Stomach smooth muscle (tissue), 2 donors: ENCODE measurements at regions not wholly inside any gene's neighbourhood (a gene's known extent, or its start where the extent isn't known, plus 50 kb on each side); places are given as distances from the start of the nearest gene placed in this dataset.
A peak's percentile ranks its signal among the peaks of the same experiment; 100 is the strongest.

Source experiments
- H3K27ac ChIP-seq: one replicate; pipeline ENCODE4 v1.7.0; 2013; ENCODE audit warnings: mild to moderate bottlenecking, low read length, inconsistent platforms
- H3K27me3 ChIP-seq, 2 donors: one replicate each; pipeline ENCODE4 v1.7.0; 2013; ENCODE audit warnings: low read length in 2 of 2; ENCODE audit not compliant: insufficient read depth in 2 of 2, control insufficient read depth in 1 of 2
- H3K36me3 ChIP-seq, 2 donors: one replicate each; pipeline ENCODE4 v1.7.0; 2013; ENCODE audit warnings: low read length in 2 of 2; ENCODE audit not compliant: control insufficient read depth in 2 of 2, insufficient read depth in 2 of 2
- H3K4me1 ChIP-seq: one replicate; pipeline ENCODE4 v1.7.0; 2013; ENCODE audit warnings: low read length; ENCODE audit not compliant: control insufficient read depth, insufficient read depth
- H3K4me3 ChIP-seq, 2 donors: one replicate each; pipeline ENCODE4 v1.7.0; 2013; ENCODE audit warnings: low read length in 2 of 2
- H3K9ac ChIP-seq, 2 donors: one replicate each; pipeline ENCODE4 v1.7.0; 2013; ENCODE audit warnings: low read length in 2 of 2, mild to moderate bottlenecking in 1 of 2
- H3K9me3 ChIP-seq, 2 donors: one replicate each; pipeline ENCODE4 v1.7.0; 2013; ENCODE audit warnings: low read length in 2 of 2; ENCODE audit not compliant: control insufficient read depth in 2 of 2
- donor health status: healthy.
- donor health status: Pancreatic carcinoma.

DNA sequence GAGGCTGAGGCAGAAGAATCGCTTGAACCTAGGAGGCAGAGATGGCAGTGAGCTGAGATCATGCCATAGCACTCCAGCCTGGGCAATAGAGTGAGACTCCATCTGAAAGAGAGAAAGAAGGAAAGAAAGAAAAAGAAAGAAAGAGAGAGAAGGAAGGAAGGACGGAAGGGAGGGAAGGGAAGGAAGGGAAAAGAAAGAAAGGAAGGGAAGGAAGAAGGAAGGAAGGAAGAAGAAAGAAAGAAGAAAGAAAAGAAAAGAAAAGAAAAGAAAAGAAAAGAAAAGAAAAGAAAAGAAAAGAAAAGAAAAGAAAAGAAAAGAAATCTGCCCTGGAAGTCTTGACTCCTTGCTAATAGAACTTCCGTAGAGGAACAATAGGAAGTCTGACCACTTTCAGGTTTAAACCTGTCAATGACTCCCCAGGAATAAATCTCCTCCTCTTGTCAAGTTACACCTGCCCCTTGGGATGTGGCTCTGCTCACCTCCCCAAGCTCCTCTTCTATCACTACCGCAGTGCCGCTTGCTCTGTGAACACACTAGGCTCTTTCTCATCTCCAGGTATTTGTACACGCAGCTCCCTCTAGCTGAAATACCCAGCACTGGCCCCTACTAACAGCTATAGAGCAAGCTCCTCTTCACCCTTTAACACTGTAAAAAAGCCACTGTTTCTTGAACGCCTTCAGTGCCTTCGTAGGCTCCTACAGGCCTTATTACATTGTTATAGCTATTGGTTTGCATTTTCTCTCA is 773.1 kb upstream of the TBX3 start:
- Histone ChIP-seq H3K4me1 (peaks cover 2% of the 10 kb centered on the region), H3K36me3 (no peaks in the 10 kb centered on the region), H3K27me3 (peaks cover 3 to 6% of the 10 kb centered on the region in 2 donors), H3K27ac (no peak overlapping the region), H3K9ac (no peak overlapping the region), H3K9me3 (peaks cover 0 to 6% of the 10 kb centered on the region in 2 donors), H3K4me3 (no peak overlapping the region)

DNA sequence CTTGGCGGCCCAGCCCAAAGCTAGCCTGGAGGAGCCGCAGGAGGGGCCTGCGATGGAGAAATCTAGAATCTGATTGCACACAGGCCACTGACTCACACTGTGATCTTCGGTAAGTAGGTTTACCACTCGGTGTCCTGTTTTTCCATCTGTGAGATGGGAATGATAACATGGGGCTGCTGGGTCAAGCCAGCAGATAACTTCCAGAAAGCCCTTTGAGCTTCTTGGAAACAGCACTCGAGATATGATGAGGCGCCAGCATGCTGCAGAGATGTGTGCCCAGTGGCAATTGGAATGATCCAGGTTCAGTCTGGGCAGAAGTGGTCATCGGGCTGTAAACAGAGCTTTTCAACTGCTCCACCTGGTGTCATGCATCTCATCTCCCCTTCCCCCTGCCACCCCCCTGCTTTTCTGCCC is 771.3 kb upstream of the TBX3 start:
- H3K36me3 ChIP-seq = no peaks in the 10 kb centered on the region

DNA sequence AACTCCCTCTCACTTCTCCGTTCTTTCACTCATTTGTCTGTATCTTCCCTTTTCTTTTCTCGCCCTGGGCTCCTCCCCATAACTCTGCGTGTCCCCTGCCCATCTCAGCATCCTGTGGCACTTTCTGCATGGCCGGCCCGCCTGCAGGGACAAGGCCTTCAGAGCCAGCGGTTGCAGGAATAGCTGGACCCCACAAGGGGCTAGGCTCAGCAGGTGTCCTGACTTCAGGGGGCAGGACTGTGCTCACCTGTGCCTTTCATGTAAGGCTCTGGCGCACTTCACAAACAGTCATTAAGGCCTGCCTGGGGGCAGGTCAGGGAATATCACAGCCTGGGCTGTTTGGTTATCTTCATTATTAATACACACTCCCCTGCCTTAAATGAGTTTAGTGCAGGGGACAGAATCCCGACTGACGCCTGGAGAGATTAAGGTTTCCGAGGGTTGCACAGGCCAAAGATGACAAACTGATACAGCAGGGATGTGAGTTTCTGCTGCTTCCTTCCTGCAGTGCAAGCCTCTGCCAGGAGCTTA is 768.8 kb upstream of the TBX3 start:
- H3K4me3 ChIP-seq = no peak overlapping the region
- H3K27me3 ChIP-seq = peaks cover 14 to 17% of the 10 kb centered on the region in 2 donors
- no peaks in the 10 kb centered on the region for H3K36me3 ChIP-seq
- H3K27ac ChIP-seq = no peak overlapping the region
- peaks cover 0 to 9% of the 10 kb centered on the region in 2 donors for H3K9me3 ChIP-seq
- H3K4me1 ChIP-seq = peaks cover 2% of the 10 kb centered on the region
- H3K9ac ChIP-seq = no peak overlapping the region

More for the DNA sequence above, 771.3 kb upstream of the TBX3 start:
- H3K4me3 ChIP-seq = no peak overlapping the region
- peaks cover 2% of the 10 kb centered on the region for H3K4me1 ChIP-seq
- H3K9me3 ChIP-seq = peaks cover 0 to 6% of the 10 kb centered on the region in 2 donors
- H3K27ac ChIP-seq = no peak overlapping the region
- no peak overlapping the region for H3K9ac ChIP-seq
- H3K27me3 ChIP-seq = peaks cover 9 to 12% of the 10 kb centered on the region in 2 donors

DNA sequence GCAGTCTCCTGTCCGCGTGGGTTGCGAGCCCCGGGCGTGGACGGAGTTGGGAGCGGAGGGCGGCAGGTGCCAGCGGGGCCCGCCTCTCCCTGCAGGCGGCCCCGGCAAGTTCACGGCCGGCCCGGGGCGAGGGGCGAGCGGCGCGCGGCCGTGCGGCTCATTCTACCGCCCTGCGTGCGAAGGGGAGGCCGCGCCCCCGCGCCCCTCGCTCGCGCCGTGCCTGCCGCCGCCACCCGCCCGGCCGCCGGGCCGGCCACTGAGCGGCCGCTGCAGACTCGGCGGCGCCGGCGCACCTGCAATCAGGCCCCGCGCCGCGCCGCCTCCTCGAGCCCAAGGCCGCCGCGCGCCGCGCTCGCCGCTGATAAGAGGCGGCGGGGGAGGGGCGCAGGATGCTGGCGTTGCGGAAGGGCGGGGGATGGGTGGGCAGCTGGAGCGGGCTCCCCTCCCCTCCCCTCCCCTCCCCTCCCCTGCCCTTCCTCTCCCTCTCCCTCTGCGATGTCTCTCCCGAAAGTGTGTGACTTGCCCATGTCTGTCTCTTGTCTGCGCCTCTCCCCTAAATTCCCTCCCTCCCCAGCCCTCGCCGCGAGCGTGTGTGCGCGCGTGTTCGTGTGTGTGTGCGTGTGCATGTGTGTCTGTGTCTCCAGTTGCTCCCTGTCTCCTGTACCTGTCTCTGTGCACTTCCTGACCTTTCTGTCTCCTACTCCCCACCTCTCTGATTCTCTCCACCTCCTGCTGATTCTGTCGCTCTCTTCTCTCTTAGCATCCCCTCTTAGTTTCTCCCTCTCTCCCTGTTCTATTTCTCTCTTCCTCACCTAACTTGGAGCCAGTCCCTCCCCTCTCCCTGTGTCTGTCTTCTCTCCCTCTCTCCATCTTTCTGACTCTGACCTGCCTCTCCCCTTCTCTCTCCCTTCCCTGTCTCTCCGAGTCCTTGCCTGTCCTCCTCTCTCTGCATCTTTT is 768.1 kb upstream of the TBX3 start:
- Histone ChIP-seq H3K27ac (no peak overlapping the region), H3K4me3 (peak overlapping the region; percentile 47 to 58), H3K9ac (no peak overlapping the region), H3K4me1 (peaks cover 2% of the 10 kb centered on the region), H3K36me3 (no peaks in the 10 kb centered on the region), H3K27me3 (peaks cover 14 to 17% of the 10 kb centered on the region in 2 donors), H3K9me3 (peaks cover 0 to 12% of the 10 kb centered on the region in 2 donors)

DNA sequence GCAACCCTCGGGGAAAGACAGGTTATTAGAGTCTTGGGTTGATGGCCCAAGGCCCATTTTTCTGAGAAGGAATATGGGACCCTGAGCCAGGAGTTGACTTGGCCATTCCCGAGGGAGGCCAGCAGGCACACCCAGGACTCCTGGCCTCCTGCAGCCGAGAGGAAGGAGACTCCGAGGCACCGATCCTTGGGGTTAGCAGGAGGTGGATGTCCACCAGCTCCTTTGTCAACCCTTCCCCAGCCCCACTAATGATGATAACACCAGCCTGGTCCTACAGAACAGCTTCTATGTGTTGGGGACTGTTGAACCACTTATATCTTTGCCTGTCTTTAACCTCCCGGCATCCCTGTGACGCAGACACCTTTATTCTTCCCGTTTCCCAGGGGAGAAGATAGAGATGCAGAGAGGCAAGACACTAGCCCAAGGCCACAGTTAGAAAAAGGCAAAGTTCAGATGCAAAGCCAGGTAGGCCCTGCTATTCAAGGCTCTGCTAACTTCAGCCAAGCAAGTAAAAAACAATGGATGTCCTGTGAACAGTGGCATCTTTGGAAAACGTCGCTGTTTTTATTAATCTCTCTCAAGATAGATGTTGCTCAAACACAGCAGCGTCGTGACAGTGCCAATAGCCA is 767.3 kb upstream of the TBX3 start:
- Histone ChIP-seq H3K27me3 (peaks cover 14 to 17% of the 10 kb centered on the region in 2 donors), H3K9me3 (peaks cover 0 to 9% of the 10 kb centered on the region in 2 donors), H3K4me3 (peak overlapping the region; percentile 47 to 58), H3K4me1 (peaks cover 2% of the 10 kb centered on the region), H3K27ac (no peak overlapping the region), H3K36me3 (no peaks in the 10 kb centered on the region), H3K9ac (no peak overlapping the region)

DNA sequence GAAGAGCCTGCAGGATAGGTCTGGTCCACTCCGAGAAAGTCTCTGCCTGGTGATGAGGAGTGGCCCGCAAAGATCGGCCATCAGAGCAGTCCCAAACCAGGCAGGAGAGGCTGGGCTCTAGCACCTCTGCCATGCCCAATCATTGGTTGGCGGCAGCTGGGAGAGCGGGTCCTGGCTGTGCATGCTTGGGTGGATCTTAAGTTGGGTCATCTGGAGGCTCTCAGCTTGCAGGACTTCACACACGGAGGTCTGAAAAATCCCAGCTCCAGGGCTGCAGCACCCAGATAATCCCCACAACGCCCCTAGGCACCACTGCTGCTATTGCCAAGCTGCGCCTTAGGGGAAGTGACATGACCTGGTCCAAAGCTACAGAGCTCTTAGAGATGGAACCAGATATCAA is 766.7 kb upstream of the TBX3 start:
- peaks cover 14 to 17% of the 10 kb centered on the region in 2 donors for H3K27me3 ChIP-seq
- no peak overlapping the region for H3K4me3 ChIP-seq
- no peaks in the 10 kb centered on the region for H3K36me3 ChIP-seq
- no peak overlapping the region for H3K27ac ChIP-seq
- H3K9me3 ChIP-seq = peaks cover 0 to 6% of the 10 kb centered on the region in 2 donors
- no peak overlapping the region for H3K9ac ChIP-seq
- H3K4me1 ChIP-seq = peaks cover 2% of the 10 kb centered on the region

DNA sequence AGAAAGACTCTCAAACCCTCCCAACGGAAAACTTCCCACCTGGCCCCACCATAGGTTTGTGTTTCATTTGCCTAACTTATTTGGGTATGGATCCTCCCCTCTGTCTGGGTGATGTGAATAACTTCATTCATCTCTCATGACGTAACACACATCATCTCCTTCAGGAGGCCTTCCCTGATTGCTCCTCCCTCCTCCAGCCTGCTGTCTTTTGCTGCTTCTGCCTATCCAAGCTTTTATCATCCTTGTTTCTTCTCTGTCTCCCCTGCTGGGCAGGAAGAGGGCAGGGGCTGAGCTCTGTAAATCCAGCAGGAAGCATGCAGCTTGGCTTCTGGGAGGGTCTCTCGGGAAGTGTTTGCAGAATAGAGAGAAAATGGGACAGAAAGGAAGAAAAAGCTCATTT is 766.0 kb upstream of the TBX3 start:
- Histone ChIP-seq H3K4me3 (no peak overlapping the region), H3K27ac (no peak overlapping the region), H3K4me1 (peaks cover 2% of the 10 kb centered on the region), H3K9me3 (peaks cover 0 to 6% of the 10 kb centered on the region in 2 donors), H3K27me3 (peaks cover 14 to 17% of the 10 kb centered on the region in 2 donors), H3K36me3 (no peaks in the 10 kb centered on the region), H3K9ac (no peak overlapping the region)

DNA sequence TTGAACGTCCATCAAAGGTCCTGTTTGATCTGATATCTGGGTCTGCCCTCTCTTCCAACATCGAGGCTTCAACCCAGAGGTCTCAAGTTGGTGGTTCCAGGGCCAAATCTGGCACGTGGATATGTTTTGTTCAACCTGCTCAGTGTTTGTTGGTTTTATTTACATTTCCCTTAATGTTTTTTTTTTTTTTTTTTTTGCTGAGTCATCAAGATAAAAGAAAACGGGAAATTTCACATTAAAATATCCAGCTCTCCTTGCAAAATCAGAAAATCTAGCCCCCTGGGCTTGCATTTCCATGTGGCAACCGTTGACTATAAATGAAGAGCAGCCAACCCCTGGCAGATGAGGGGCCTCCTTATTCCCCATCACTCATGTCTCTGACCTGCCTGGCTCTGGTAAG is 765.6 kb upstream of the TBX3 start:
- Histone ChIP-seq H3K4me3 (no peak overlapping the region), H3K4me1 (peaks cover 2% of the 10 kb centered on the region), H3K27me3 (peaks cover 14 to 17% of the 10 kb centered on the region in 2 donors), H3K9me3 (peaks cover 0 to 6% of the 10 kb centered on the region in 2 donors), H3K36me3 (no peaks in the 10 kb centered on the region), H3K27ac (no peak overlapping the region), H3K9ac (no peak overlapping the region)

DNA sequence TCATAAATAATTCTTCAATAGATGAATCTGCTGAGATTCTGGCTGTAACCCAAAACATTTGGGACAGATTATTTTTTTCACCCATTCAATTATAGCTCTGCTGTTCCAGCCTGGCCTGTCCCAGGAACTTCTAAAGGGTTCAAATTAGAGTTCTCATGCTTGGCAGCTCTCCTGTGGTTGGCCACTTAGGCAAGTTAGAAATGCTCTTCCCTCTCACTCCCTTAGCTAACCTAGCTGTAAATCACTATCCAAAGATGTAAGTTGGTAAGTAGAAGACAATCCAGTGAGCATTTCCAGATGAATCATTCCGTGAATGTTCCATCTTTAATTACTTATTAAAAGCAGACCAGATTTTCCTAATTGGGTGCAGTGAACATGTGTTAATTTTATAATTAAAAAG is 760.4 kb upstream of the TBX3 start:
- Histone ChIP-seq H3K27me3 (peaks cover 0 to 2% of the 10 kb centered on the region in 2 donors), H3K36me3 (no peaks in the 10 kb centered on the region), H3K9me3 (peaks cover 0 to 6% of the 10 kb centered on the region in 2 donors), H3K4me1 (no peaks in the 10 kb centered on the region), H3K27ac (no peak overlapping the region), H3K9ac (no peak overlapping the region), H3K4me3 (no peak overlapping the region)

DNA sequence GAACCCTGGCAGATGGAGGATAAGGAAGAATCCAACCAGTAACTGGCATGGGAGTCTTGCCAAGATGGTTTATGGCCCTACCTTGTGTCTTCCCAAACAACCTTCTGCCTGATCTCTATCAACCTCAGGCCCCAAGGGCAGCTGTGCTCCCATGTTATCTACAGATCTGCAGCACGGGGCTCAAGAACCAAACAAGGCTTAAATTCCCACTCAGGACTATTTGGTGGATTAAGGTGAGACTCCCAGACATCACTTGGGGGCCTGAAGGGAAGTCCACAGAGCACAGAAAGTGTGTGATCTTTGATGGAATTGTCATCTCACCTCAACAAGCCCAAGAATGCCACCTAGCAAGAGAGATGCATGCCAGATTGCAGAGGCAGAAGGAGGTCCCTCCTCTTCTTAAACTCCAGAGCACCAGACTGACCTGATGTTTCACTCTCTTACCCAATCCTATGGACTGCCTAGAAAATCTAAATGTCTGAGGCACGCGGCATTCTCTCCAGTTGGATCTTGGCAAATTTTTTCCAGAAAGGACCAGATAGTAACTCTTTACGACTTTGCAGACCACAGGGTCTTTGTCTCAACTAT is 759.5 kb upstream of the TBX3 start:
- H3K27ac ChIP-seq = no peak overlapping the region
- peaks cover 0 to 6% of the 10 kb centered on the region in 2 donors for H3K9me3 ChIP-seq
- H3K27me3 ChIP-seq = peaks cover 0 to 2% of the 10 kb centered on the region in 2 donors
- no peak overlapping the region for H3K4me3 ChIP-seq
- H3K9ac ChIP-seq = no peak overlapping the region
- no peaks in the 10 kb centered on the region for H3K4me1 ChIP-seq
- H3K36me3 ChIP-seq = no peaks in the 10 kb centered on the region
